Tibial artery (tissue), 4 donors: ENCODE measurements at regions not wholly inside any gene's neighbourhood (a gene's known extent, or its start where the extent isn't known, plus 50 kb on each side); places are given as distances from the start of the nearest gene placed in this dataset.

Source experiments
- DNase-seq, 2 donors: peaks; one replicate each; pipeline ENCODE4 v3.0.0-alpha.2; 2019
- H3K27ac ChIP-seq, 2 donors: fragments of 200-600 bp; sonication (generic) in 1 of 2; 1 replicate in 1 of 2; 2 replicates in 1 of 2; pipeline ENCODE4 v1.5.1; 2018 to 2019; ENCODE audit warnings: mild to moderate bottlenecking in 1 of 2
- H3K27me3 ChIP-seq, 2 donors: fragments of 200-600 bp; sonication (generic) in 1 of 2; one replicate each; pipeline versions ENCODE4 v1.5.1 to v1.6.0; 2016 to 2019
- H3K36me3 ChIP-seq, 3 donors: fragments of 200-600 bp; sonication (generic) in 2 of 3; one replicate each; pipeline ENCODE4 v1.5.1; 2016 to 2019; ENCODE audit warnings: mild to moderate bottlenecking in 2 of 3
- H3K4me1 ChIP-seq, 4 donors: fragments of 200-600 bp; sonication (generic) in 2 of 4; 1 replicate in 3 of 4; 2 replicates in 1 of 4; pipeline ENCODE4 v1.5.1; 2016 to 2019
- H3K4me3 ChIP-seq, 2 donors: fragments of 200-600 bp; sonication (generic) in 1 of 2; 1 replicate in 1 of 2; 2 replicates in 1 of 2; pipeline ENCODE4 v1.5.1; 2018 to 2019; ENCODE audit warnings: mild to moderate bottlenecking in 2 of 2
- H3K9me3 ChIP-seq, 3 donors: fragments of 200-600 bp; sonication (generic) in 1 of 3; one replicate each; pipeline ENCODE4 v1.5.1; 2016 to 2019
- intact Hi-C: fragments of 100-400 bp; cut with DNase I; formaldehyde crosslinking; loops from one replicate; pipeline ENCODE4 v1.15.0; 2023; ENCODE audit warnings: low total_unique reads
- TF ChIP-seq, protein P1 (sequence below), 2 experiments: fragments of 200-600 bp in 1 of 2; fragments of 450-650 bp in 1 of 2; IDR thresholded peaks; one replicate each; pipeline ENCODE4 v1.5.1; 2017 to 2019; ENCODE audit warnings: antibody characterized with exemption in 2 of 2, mild to moderate bottlenecking in 1 of 2, moderate library complexity in 1 of 2

DNA sequence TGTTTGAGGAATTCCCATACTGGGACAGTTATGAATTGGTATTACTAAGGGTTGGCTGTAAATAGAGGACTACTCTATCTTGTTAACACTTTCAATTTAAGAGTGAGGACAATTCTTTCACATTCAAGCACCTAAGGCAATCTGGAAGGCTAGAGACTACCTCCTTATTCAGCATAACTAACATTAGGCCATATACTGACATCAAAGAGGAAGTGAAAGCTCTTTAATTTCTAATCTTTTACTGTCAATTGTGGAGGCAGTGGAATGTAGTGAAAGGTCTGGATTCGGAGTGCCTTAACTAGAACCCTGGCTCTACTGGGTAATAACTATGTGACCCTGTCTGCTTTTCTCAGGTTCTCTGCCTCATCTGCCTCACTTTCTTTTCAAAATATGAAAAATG, 134.0 kb downstream of the UFM1 start:
- Histone ChIP-seq H3K36me3 (no peaks in the 10 kb centered on the region), H3K4me1 (no peaks in the 10 kb centered on the region), H3K4me3 (no peak overlapping the region), H3K27ac (no peak overlapping the region), H3K27me3 (no peaks in the 10 kb centered on the region), H3K9me3 (no peaks in the 10 kb centered on the region)
- TF ChIP-seq, protein P1, sequence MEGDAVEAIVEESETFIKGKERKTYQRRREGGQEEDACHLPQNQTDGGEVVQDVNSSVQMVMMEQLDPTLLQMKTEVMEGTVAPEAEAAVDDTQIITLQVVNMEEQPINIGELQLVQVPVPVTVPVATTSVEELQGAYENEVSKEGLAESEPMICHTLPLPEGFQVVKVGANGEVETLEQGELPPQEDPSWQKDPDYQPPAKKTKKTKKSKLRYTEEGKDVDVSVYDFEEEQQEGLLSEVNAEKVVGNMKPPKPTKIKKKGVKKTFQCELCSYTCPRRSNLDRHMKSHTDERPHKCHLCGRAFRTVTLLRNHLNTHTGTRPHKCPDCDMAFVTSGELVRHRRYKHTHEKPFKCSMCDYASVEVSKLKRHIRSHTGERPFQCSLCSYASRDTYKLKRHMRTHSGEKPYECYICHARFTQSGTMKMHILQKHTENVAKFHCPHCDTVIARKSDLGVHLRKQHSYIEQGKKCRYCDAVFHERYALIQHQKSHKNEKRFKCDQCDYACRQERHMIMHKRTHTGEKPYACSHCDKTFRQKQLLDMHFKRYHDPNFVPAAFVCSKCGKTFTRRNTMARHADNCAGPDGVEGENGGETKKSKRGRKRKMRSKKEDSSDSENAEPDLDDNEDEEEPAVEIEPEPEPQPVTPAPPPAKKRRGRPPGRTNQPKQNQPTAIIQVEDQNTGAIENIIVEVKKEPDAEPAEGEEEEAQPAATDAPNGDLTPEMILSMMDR (IDR thresholded peaks at IDR 0.05) = no peak
- intact Hi-C loops = no loop called here
- no peak for DNase-seq

DNA sequence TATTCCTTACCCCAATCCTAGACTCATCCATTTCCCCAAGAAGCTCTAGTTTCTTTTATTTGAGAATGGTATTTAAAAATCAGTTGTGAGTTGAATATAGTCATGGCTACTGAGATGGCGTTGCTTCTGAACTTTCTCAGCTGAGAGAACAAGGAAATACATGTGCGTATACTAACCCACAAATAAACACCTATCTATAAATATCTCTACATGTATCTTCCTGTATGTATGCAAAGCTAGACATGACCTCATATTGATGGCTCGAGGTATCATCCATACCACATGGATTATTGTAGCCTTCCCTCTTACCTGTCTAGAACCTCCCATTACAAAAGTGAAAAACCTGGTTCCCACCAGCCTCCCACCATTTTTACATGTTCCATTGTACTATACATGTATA, 141.0 kb downstream of the UFM1 start:
- Histone ChIP-seq H3K27me3 (no peaks in the 10 kb centered on the region), H3K4me3 (no peak overlapping the region), H3K9me3 (no peaks in the 10 kb centered on the region), H3K4me1 (no peaks in the 10 kb centered on the region), H3K27ac (no peak overlapping the region), H3K36me3 (no peaks in the 10 kb centered on the region)
- intact Hi-C loops = no loop called here
- TF ChIP-seq, protein P1 (IDR thresholded peaks at IDR 0.05) = no peak
- DNase-seq = no peak

GRCh38 chr13:38494445-38494844, 144.8 kb downstream of the UFM1 start:
- Histone ChIP-seq H3K4me3 (no peak overlapping the region), H3K36me3 (no peaks in the 10 kb centered on the region), H3K4me1 (no peaks in the 10 kb centered on the region), H3K27ac (no peak overlapping the region), H3K27me3 (no peaks in the 10 kb centered on the region), H3K9me3 (no peaks in the 10 kb centered on the region)
- TF ChIP-seq, protein P1 (IDR thresholded peaks at IDR 0.05) = no peak
- no peak for DNase-seq
- intact Hi-C loops = no loop called here

- H3K27ac ChIP-seq = no peak overlapping the region
- no peaks in the 10 kb centered on the region for H3K4me1 ChIP-seq
- no peak overlapping the region for H3K4me3 ChIP-seq
- intact Hi-C loops = no loop called here
- H3K36me3 ChIP-seq = no peaks in the 10 kb centered on the region
- H3K27me3 ChIP-seq = no peaks in the 10 kb centered on the region
- DNase-seq = no peak
- TF ChIP-seq, protein P1 (IDR thresholded peaks at IDR 0.05) = no peak
- H3K9me3 ChIP-seq = no peaks in the 10 kb centered on the region
Measured at GRCh38 chr13:38496917-38497316, 147.3 kb downstream of the UFM1 start.

- intact Hi-C loops = no loop called here
- no peaks in the 10 kb centered on the region for H3K4me1 ChIP-seq
- no peaks in the 10 kb centered on the region for H3K27me3 ChIP-seq
- H3K4me3 ChIP-seq = no peak overlapping the region
- H3K36me3 ChIP-seq = no peaks in the 10 kb centered on the region
- H3K9me3 ChIP-seq = no peaks in the 10 kb centered on the region
- no peak for DNase-seq
- TF ChIP-seq, protein P1 (IDR thresholded peaks at IDR 0.05) = no peak
- no peak overlapping the region for H3K27ac ChIP-seq
Measured at GRCh38 chr13:38498271-38498670, 148.6 kb downstream of the UFM1 start.

DNA sequence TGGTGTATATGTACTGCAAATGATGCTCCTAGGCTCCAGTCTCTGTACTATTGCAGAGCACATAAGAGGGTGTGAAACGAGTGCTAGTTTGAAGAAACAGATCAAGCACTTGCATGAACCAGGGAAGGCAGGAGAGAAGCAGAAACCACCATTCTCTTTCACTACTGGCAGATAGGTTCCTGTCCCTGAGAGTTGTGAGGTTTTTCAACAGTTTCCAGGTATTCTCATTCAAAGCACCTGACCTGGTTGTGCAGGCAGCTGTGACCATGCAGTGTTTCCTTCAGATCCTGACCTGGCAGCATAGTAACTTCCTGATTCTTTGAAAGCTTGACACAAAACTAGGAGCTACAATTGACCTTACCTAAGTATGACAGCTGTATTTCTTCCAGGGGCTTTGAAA, 164.9 kb downstream of the UFM1 start:
- H3K27me3 ChIP-seq = no peaks in the 10 kb centered on the region
- no peak overlapping the region for H3K27ac ChIP-seq
- no peak overlapping the region for H3K4me3 ChIP-seq
- intact Hi-C loops = no loop called here
- H3K36me3 ChIP-seq = no peaks in the 10 kb centered on the region
- no peaks in the 10 kb centered on the region for H3K9me3 ChIP-seq
- TF ChIP-seq, protein P1 (IDR thresholded peaks at IDR 0.05) = no peak
- no peak for DNase-seq
- no peaks in the 10 kb centered on the region for H3K4me1 ChIP-seq
